ENCODE measurements at regions not wholly inside any gene's neighbourhood (a gene's known extent, or its start where the extent isn't known, plus 50 kb on each side); places are given as distances from the start of the nearest gene placed in this dataset.
"Not testable (repeated sequence)": the region's sequence is repeated elsewhere in the genome, so short reads cannot be mapped to it uniquely, and the experiment has no call there.

DNA sequence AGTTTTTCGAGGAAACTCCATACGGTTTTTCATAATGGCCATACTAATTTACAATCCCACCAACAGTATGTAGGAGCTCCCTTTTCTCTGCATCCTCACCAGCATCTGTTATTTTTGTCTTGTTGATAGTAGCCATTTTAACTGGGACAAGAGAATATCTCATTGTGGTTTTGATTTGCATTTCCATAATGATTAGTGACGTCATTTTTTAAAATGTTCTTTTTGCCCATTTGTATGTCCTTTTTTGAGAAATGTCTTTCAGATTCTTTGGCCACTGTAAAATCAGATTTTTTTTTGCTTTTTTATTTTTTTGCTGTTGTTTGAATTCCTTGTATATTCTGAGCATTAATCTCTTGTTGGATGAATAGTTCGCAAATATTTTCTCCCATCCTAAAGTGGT lies 243.9 kb downstream of the TRIML1 start:
- no peak for DNase-seq

DNA sequence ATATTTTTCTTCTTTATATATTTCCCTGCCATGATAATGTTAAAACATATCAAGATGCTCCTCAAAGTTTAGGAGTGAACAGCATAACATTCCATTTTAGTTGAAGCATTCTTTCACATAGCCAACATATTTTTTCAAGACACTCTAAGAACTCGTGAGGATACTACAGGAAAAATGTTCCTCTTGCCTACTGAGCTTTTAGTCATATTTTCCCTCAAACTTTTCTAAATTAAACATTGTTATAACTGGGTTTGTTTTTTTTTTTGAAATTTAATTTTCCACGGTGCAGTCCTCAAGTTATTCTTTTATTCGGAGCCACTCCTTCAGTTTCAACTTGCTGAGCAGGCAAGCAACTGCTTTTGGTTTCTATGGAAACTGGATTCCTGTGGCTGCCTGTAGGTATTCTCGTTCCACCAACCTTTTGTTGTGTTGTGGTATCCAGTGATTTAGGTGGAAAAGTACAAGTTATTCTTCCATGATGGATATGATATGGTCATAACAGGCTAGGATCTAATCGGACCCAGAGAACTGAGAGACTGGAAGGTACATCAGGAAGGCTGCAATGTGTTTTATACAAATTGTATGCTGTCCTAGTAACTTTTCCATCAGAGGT lies 248.0 kb downstream of the TRIML1 start:
- no peak for DNase-seq

DNA sequence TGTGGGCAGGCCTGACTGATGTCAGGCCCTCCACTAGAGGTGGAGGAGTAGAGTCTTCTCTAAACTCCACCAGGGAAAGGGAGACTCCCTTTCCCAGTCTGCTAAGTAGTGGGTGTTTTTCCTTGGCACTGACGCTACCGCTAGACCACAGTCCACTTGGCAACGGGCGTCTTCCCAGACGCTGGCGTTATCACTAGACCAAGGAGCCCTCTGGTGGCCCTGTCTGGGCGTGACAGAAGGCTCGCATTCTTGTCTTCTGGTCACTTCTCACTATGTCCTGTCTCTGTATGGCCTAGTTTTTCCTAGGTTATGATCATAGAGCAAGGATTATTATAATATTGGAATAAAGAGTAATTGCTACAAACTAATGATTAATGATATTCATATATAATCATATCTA lies 252.1 kb downstream of the TRIML1 start:
- not testable (repeated sequence) for DNase-seq

DNA sequence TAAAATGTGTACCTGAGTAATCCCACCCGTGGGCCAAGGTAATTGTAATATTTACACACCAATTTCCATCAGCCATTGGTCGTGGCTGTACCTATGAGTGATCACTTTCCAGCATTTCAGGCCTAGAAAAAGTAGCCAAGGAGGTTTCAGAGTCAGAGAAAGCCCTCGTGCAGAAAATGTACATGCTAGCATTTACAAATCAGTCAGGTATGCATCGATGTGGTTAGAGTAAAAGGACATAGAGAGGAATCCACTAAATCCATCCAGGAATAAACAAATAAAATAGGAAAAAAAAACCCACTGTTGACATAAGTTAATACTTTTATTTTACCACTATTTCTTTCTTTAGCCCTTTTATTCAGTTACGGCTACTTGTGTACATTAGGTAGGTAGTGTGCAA lies 256.8 kb downstream of the TRIML1 start:
- DNase-seq, result no peak

DNA sequence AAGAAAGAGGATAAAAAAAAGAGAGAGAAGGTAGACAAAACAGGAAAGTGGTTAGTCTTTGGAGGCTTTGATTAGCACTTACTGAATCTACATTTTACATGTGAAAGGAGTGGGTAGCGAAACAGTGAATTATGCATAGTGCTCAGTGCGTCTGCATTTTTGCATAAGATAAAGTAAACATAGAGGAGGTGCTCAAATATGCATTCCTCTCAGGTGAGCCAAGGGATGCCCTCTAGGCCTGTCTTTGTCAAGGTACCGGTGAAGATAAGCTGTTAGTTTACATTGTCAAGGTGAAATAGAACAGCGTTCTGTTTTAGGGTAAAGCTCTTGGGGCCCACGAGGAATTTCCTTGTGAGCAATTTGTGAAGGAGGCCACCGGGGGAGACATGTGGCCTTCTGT lies 260.6 kb downstream of the TRIML1 start:
- DNase-seq, result no peak

DNA sequence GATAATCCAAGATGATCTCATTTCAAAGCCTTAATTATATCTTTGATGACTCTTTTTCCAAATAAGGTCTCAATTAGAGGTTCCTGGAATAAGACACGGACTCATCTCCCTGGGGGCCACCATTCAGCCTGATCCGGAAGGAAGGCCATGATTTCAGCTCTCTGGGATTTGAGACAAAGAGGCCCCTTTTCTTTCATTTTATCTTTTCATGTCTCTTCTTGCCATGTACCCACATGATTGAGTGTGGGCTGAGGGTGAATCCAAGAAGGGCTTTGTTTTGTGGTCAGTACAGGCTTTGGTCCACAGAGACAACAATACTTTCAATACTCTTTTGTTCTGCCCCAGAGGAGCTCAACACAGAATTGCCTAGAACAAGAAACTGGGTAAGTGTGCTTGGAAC lies 261.2 kb downstream of the TRIML1 start:
- no peak for DNase-seq

DNA sequence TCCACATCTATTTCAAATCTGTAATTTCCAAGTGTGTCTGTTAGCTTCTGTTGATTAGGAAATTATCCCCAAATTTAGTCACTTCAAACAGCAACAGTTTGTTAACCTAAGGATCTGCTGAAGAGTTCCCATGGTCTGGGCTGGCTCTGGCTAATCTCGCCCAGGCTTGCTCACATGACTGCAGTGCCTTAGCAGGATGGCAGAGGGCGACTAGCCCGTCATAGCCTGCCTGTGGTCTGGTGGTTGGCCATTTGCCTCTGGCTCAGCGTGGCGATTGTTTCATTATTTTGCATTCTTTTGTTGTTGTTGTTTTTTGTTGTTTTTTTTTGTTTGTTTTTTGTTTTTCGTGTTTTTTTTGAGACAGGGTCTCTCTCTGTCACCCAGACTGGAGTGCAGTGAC lies 264.0 kb downstream of the TRIML1 start:
- DNase-seq, result no peak

DNA sequence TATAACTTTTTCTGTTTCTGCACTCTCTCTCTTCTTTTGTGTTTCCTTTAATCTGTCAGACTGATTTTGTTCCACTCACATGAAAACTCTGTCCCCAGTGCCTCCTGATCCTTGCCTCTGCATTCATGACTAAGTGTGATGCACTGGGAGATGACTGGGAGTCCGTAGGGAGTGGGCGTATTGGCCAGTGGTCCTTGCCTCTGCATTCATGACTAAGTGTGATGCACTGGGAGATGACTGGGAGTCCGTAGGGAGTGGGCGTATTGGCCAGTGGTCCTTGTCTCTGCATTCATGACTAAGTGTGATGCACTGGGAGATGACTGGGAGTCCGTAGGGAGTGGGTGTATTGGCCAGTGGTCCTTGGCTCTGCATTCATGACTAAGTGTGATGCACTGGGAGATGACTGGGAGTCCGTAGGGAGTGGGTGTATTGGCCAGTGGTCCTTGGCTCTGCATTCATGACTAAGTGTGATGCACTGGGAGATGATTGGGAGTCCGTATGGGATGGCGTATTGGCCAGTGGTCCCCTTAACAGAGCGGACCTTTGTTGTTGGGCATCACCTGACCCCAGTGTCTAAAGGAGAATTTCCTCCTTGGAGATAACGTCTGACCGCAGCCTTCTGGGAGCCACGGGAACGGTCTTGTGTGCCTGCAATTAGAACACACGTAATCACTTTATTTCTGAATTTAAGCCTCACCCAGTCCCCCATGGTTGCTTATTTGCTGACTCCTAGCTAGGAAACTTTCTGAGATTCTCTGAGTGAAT lies 266.0 kb downstream of the TRIML1 start:
- DNase-seq, result not testable (repeated sequence)

DNA sequence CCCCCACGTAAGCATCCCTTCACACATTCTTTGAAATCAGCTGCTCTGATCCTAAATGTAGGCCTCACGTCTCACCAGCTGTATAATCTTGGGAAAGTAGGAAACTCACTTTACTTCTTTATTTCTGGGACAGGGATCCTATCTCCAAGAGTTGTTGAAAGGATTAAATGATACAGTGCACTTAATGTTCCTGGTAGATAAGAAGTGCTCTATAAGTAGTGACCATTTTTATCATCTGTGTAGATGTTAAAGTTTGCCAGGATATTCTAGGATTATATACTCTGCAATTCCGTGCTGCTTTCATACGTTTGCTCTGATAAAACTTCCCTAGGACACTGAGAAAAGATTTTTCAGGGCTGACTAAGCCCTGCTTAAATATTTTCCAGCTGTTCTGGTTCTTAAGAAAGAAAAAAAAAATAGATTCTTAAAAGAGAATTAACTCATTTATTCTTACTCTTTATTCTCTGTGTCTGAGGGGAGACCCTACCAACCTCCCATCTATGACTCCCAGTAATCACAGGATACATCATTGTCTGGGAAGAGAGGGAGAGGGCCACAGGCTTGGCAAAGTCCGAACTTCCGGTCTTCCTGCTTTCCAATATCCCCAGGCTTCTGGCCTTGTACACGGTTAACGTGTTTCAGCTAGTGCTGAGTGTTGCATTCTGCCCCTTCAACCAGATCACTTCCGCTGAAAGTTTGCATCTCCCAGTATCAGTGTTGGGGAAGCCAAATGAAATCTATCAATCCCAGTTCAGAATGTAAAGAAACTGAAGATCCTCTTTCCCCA lies 269.2 kb downstream of the TRIML1 start:
- DNase-seq, result no peak

DNA sequence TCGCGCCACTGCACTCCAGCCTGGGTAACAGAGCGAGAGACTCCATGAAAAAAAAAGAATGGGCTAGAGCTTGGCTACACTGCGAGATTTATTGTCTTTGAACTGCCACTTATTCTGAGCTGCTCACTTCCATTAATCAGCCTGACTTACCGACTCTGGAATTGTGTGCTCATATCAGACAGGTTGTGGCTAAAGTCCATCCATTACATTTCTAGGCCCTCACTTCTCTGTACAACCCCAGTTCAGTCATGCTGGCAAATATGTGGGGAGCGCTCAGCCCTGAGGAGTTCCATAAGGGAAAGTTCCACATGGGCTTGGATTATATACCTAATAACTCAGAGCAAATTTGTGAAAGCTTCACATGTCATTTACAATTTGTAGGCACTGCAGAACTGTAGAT lies 270.6 kb downstream of the TRIML1 start:
- DNase-seq, result no peak

DNA sequence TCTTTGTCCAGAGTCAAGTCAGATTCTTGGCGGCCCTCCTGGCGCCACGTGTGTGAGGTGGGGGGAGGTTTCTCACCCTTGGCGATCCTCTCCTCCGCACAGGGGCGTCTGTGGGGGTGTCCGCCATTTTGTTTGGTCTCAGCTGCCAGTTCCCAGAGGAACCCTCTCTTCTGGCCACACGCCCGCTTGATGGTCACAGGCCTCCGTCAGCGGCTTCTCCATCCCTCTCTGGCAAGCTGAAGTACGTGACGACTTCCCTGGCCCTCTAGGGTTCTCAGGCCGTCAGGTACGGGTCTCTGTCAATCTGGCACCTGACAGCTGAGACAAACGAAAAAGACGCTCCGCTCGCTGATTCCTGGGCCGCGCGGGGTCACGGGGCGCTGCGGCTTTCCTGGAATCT lies 272.6 kb downstream of the TRIML1 start:
- DNase-seq, result no peak

DNA sequence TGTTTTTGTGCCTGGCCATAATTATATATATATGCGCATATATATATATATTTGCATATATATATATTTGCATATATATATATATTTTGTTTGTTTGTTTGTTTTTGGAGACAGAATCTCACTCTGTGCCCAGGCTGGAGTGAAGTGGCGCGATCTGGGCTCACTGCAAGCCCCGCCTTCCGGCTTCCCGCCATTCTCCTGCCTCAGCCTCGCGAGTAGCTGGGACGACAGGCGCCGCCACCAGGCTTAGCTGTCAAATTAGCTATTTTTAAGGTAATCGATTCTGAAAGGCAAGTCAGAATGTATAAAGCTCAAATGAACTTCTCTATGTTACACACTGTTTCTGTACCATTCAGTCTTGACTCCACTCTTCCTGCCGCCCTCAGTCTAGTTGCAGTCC lies 273.3 kb downstream of the TRIML1 start:
- DNase-seq, result no peak

DNA sequence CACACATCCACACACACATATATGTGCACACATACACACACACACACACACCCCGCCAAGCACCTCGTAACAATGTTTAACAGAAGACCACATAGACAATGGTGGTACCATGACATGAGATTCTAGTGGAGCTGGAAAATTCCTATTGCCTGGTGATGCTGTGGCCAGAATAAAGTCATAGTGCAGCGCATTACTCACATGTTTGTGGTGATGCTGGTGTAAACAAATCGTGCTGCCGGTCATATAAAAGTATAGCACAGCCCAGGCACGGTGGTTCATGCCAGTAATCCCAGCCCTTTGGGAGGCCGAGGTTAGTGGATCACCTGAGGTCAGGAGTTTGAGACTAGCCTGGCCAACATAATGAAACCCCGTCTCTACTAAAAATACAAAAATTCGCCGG lies 275.2 kb downstream of the TRIML1 start:
- no peak for DNase-seq

DNA sequence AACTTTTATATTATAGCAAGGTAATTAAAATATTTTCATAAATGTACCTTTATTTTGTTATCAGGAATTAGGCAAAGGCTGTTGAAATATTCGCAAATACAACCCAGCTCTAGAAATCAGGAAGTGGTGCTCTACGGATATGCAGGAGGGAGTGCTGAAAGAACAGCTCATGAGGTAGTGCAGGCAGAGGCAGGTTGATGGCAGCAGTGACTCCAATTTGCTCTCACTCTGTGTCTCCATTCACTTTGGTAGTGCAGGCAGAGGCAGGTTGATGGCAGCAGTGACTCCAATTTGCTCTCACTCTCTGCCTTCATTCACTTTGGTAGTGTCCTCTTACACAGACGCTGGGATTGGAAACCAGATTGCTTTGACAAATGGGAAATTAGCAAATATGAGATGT lies 277.9 kb downstream of the TRIML1 start:
- DNase-seq, result no peak

DNA sequence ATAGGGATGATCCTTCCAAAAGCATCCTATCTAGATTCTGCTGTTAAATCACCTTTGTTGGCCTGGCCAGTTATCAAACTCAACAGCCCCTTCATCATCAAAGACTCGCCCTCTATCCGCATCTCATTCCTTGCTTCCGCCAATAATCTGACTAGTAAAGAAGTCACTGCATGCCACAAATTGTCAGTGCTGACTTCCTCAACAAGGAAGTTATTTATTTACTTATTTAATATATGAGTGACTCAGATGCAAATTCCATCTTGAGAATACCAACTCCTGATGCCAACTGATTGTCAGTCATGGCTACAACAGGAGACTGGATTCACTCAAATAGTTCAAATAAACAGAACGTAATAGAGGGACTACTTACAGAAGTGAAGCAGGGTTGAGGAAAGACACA lies 283.8 kb downstream of the TRIML1 start:
- no peak for DNase-seq

DNA sequence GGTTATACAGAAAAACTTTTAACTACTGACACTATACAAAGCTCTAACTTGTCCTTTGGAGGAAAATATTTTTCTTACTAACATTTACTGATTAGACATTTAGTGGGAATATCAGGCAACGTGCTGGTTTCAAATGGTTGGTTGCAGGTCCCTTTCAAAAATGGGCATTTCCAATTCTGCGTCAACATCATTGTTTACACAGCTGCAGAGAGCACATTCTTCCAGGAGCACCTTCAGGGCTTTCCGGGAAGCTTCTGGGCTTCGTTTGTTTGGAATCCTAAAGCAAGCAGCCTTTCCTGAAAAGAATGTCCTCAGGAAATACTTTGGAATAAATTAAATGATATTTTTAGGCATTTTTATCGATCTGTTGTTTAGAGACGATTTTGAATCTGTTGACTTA lies 289.7 kb downstream of the TRIML1 start:
- no peak for DNase-seq

DNA sequence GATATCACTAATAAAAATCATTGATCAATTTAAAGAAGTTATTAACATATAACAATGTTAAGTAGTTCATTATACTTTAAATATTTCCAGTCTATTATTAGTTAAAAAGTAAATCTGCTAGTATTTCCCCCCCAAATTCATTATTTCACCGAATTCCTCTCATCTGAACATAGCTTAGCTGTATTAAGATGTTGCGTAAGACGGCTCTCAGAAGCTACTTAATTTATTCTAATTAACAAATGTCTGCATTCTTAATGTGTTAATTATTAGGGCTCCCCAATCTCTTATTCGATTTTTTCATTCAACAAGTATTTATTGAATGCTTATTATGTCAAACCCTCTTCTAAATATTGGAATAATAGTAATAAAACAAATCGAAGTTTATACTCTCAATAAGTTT lies 290.7 kb downstream of the TRIML1 start:
- DNase-seq, result no peak

DNA sequence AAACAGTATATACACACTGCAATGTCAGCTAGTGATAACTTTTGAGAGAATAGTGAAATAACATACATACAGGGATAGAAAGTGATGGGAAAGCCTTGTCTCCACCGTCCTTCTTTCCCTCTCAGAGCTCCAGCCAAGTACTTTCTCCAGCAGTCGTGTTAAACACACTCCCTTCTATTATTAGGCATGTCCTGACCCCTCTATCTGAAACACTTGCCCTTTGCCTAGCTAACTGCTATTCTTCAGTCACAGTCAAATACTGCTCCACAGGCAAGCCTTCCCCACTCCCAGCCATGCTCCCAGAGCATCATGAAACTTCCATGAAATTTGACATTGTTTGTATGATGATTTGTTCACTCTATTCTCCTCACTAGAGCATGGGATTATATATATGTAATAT lies 291.1 kb downstream of the TRIML1 start:
- no peak for DNase-seq

DNA sequence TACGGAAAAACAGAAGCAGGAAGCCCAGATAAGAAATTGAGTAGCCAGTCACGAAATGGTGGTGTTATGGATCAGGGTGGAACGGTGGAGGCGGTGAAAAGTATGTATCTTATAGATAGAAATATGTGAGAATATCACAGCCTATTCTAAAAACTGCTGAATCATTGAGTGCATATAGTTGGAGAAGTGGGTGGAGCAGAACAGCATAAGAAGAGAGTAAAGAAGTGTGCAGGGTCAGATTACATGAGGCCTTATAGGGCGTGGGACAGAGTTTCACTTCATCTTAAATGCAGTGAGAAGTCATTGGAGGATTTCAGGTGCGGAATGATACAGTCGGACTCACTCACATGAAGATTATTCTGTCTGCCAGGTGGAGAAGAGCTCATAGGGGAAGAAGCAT lies 293.1 kb downstream of the TRIML1 start:
- no peak for DNase-seq

DNA sequence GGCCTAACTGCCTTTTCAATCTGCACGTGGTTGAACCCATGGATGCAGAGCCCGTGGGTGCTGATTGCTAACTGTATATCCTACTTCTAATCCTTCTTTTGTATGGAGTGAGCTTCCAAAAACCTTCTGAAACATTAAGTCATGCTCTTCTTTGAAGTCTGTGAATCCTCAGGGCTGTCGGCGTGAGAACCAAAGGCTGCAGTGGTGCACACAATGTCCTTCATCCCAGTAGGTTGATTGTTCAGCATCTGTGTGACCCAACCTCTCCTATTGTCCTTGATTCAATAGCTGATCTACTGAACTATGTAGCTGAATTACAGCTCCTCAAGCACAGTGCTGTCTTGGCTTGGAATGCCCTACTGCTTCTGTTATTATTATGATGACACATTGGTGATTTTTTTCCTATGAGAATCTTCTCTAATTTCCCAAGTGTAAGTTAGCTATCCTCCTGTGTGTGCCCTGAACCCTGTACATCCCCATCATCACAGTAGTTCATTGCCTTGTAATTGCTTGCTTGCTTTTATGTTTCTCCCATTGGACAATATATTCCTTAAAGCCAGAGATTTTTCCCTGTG lies 294.6 kb downstream of the TRIML1 start:
- no peak for DNase-seq

DNA sequence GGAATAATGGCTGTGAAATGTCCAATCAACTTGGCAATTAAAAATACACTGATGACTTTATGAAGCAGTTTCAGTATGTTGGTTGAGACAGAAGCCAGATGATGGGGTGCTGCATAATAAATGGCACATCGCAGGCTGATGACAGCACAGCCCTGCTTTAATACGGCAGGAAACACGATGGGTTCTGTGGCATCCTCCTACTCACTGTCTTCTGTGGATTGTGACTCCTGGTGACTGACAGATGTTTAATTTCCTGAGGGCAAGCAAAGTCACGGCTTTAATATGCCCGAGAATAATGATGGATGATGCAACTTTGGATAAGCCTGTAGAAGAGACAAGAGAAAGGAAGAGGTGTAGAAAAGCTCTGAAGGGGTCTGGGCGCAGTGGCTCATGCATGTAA lies 295.4 kb downstream of the TRIML1 start:
- no peak for DNase-seq

DNA sequence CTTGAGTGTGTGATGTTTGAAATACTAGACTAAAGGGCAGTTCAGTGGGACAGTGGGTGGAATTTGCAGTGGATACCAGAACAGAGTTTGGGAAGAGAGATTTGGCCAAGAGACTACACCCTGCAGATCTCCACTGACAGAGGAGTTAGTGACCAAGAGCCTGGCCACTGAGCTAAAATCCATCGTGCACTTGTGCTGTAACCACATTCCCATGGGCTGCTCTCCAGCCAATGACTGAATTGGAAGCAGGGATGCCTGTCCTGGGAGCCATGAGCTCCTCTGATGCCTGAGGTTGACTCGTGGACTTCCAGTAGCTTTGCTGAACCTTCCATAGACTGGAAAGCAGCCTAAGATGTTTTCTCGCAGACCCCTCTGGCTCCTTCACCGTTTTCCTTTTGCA lies 296.1 kb downstream of the TRIML1 start:
- DNase-seq, result no peak

DNA sequence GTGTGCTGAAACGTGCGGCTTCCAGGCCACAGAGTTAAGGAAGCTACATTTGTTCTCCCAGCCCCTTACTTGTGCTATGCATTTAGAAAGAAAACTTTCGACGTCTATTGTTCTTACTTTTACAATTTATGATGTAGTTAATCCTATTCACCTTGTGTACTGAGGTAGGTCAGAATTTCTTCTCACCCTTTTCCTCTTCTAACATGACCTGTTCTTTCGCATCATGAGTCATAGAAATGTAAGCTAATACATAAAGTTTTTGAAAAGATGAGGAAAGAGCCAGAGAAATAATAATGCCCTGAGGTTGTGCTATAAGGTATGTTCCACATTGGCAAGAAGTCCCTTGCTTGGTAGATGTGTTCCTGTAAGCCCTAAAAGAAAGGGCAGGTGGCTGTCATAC lies 298.3 kb downstream of the TRIML1 start:
- no peak for DNase-seq

DNA sequence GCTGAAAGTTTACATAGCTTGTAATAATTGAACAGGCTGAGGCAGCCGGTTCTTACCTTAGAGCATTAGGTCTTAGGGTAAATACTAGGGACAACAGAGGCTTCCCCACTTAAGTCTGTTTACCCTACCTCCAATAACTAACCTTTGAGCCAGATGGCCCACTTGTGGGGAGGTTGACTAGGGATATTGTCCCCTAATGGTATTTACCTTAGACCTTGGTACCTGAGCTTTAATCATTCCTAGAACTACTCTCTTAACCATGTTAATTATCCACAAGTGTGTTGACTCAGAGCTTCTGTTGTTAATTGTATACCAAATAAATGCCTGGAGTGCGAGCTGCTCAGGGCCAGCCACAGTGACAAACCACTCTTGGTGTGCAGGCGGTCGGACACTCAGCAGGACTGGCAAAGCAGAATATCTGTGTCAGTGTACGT lies 299.2 kb downstream of the TRIML1 start:
- DNase-seq, result not testable (repeated sequence)
